Neural cell (in vitro differentiated cells): ENCODE measurements at regions not wholly inside any gene's neighbourhood (a gene's known extent, or its start where the extent isn't known, plus 50 kb on each side); places are given as distances from the start of the nearest gene placed in this dataset.
"Not testable (repeated sequence)": the region's sequence is repeated elsewhere in the genome, so short reads cannot be mapped to it uniquely, and the experiment has no call there.

Source experiments
- H2AFZ ChIP-seq: fragments of 200-600, 300-800 bp; sonication (generic), shearing (Covaris generic); 2 replicates; pipeline ENCODE4 v1.6.0; 2014; ENCODE audit warnings: low read depth, mild to moderate bottlenecking, antibody characterized with exemption, low read length, moderate library complexity
- H3F3A ChIP-seq: fragments of 200-600 bp; shearing (Covaris generic); 2 replicates; pipeline ENCODE4 v1.6.1; 2016; ENCODE audit warnings: mild to moderate bottlenecking, moderate library complexity, mixed read lengths, antibody characterized with exemption, low read length; ENCODE audit not compliant: insufficient read depth, poor library complexity, severe bottlenecking
- H3K27ac ChIP-seq: fragments of 200-600, 300-800 bp; sonication (generic), shearing (Covaris generic); 2 replicates; pipeline ENCODE4 v1.5.1; 2014; ENCODE audit warnings: mild to moderate bottlenecking, low read length, moderate library complexity
- H3K27me3 ChIP-seq: fragments of 300-800, 200-600 bp; sonication (generic), shearing (Covaris generic); 2 replicates; pipeline ENCODE4 v1.6.0; 2014; ENCODE audit warnings: mild to moderate bottlenecking, low read depth, low read length, moderate library complexity; ENCODE audit not compliant: insufficient read depth
- H3K36me3 ChIP-seq: fragments of 300-800, 200-600 bp; sonication (generic), shearing (Covaris generic); 2 replicates; pipeline ENCODE4 v1.5.1; 2014; ENCODE audit warnings: mild to moderate bottlenecking, antibody characterized with exemption, low read length, moderate library complexity; ENCODE audit not compliant: insufficient read depth
- H3K4me2 ChIP-seq: fragments of 300-800, 200-600 bp; sonication (generic), shearing (Covaris generic); 2 replicates; pipeline ENCODE4 v1.6.0; 2014; ENCODE audit warnings: mild to moderate bottlenecking, low read length
- H3K4me3 ChIP-seq: fragments of 300-800, 200-600 bp; sonication (generic), shearing (Covaris generic); 2 replicates; pipeline ENCODE4 v1.5.1; 2014; ENCODE audit warnings: mild to moderate bottlenecking, low read length, moderate library complexity
- H3K79me2 ChIP-seq: fragments of 200-600 bp; shearing (Covaris generic); replicated peaks from 2 replicates; pipeline ENCODE4 v1.6.0; 2014; ENCODE audit warnings: mild to moderate bottlenecking, low read length, moderate library complexity; ENCODE audit not compliant: insufficient read depth
- H3K9ac ChIP-seq: fragments of 300-800, 200-600 bp; sonication (generic), shearing (Covaris generic); 2 replicates; pipeline ENCODE4 v1.6.1; 2016; ENCODE audit warnings: mild to moderate bottlenecking, low read length, mixed read lengths
- H3K9me2 ChIP-seq: fragments of 200-600 bp; shearing (Covaris generic); 2 replicates; pipeline ENCODE4 v1.6.1; 2016; ENCODE audit warnings: mild to moderate bottlenecking, low read length, mixed read lengths; ENCODE audit not compliant: insufficient read depth
- H3K9me3 ChIP-seq: fragments of 200-600, 300-800 bp; sonication (generic), shearing (Covaris generic); 2 replicates; pipeline ENCODE4 v1.6.1; 2016; ENCODE audit warnings: mild to moderate bottlenecking, mixed run types, low read length, moderate library complexity, mixed read lengths
- H4K20me1 ChIP-seq: fragments of 200-600 bp; shearing (Covaris generic); 2 replicates; pipeline ENCODE4 v1.6.1; 2016; ENCODE audit warnings: mild to moderate bottlenecking, mixed run types; ENCODE audit not compliant: insufficient read depth
- CTCF ChIP-seq: fragments of 450-650 bp; IDR thresholded peaks from 2 replicates; pipeline ENCODE4 v1.5.1; 2014; ENCODE audit warnings: antibody characterized with exemption, mild to moderate bottlenecking, moderate library complexity; ENCODE audit not compliant: poor library complexity, severe bottlenecking
- EP300 ChIP-seq: fragments of 450-650 bp; conservative IDR thresholded peaks from 2 replicates; pipeline ENCODE4 v1.6.1; 2014; ENCODE audit warnings: antibody characterized with exemption, mild to moderate bottlenecking, moderate library complexity; ENCODE audit not compliant: poor library complexity, severe bottlenecking
- EZH2 ChIP-seq: fragments of 200-600, 300-800 bp; shearing (Covaris generic), sonication (generic); IDR thresholded peaks from 2 replicates; pipeline ENCODE4 v1.6.1; 2014; ENCODE audit warnings: antibody characterized with exemption, low read length, borderline replicate concordance, mild to moderate bottlenecking; ENCODE audit not compliant: insufficient read depth, poor library complexity, severe bottlenecking
- MXI1 ChIP-seq: fragments of 450-650 bp; conservative IDR thresholded peaks from 2 replicates; pipeline ENCODE4 v1.6.1; 2014; ENCODE audit warnings: antibody characterized with exemption, mild to moderate bottlenecking; ENCODE audit not compliant: poor library complexity, severe bottlenecking
- POLR2AphosphoS5 ChIP-seq: IDR thresholded peaks from 2 replicates; pipeline ENCODE4 v1.6.1; 2012
- RAD21 ChIP-seq: fragments of 450-650 bp; conservative IDR thresholded peaks from 2 replicates; pipeline ENCODE4 v1.6.1; 2014; ENCODE audit warnings: antibody characterized with exemption, mild to moderate bottlenecking, moderate library complexity
- REST ChIP-seq: IDR thresholded peaks from 2 replicates; pipeline ENCODE4 v1.6.1; 2012; ENCODE audit warnings: borderline replicate concordance
- SMC3 ChIP-seq: fragments of 450-650 bp; conservative IDR thresholded peaks from 2 replicates; pipeline ENCODE4 v1.6.1; 2014; ENCODE audit warnings: antibody characterized with exemption, mild to moderate bottlenecking, moderate library complexity; ENCODE audit not compliant: poor library complexity
- TAF1 ChIP-seq: IDR thresholded peaks from 2 replicates; pipeline ENCODE4 v1.6.1; 2012; ENCODE audit warnings: low read depth

DNA sequence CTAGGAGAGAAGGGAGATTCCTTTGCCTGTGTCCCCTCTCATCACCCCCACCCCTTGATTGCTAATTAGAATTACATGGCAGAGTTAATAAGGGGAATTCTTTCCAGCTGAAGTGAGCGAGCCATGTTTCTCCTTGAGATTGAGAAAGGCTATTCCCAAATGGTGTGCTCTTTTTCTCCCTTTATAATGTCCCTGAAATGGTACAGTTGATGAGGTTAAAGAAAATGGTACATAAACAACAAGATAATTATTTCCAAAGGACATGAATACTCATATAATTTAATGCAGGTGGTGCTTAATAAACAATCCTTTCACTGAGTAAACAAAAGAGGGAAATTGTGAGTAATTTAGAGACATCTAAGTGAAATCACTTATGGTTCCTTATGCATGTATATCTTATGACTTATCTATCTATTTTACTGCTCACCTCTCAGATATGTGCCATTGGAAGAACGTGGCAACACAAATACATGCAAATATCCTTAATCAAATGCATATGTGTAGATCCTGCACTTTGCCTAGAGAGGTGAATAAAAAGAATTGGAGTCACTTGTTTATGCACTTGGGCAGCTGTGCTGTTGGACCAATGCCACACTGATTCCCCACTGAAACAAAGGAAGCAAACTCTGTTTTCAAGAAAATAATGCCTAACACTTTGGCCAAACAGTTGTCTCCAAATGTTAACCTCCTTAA lies 106.6 kb upstream of the WDR44 start:
- Histone ChIP-seq H4K20me1 (no peaks in the 10 kb centered on the region), H3K4me3 (no peak overlapping the region), H3K9me3 (no peaks in the 10 kb centered on the region), H3K4me2 (no peak overlapping the region), H3F3A (no peaks in the 10 kb centered on the region), H3K36me3 (no peaks in the 10 kb centered on the region), H3K27me3 (no peaks in the 10 kb centered on the region), H3K27ac (no peak overlapping the region), H2AFZ (no peak overlapping the region), H3K79me2 (no peaks in the 10 kb centered on the region), H3K9me2 (no peaks in the 10 kb centered on the region), H3K9ac (no peak overlapping the region)
- TF ChIP-seq RAD21, result no peak
- no peak for TF ChIP-seq REST
- TF ChIP-seq POLR2AphosphoS5, result no peak
- no peak for TF ChIP-seq MXI1
- TF ChIP-seq EZH2, result no peak
- no peak for TF ChIP-seq EP300
- TF ChIP-seq TAF1, result no peak
- no peak for TF ChIP-seq SMC3
- no peak for TF ChIP-seq CTCF

- H3K9me3 ChIP-seq, result no peaks in the 10 kb centered on the region
- H3K4me2 ChIP-seq, result no peak overlapping the region
- H3F3A ChIP-seq, result no peaks in the 10 kb centered on the region
- no peaks in the 10 kb centered on the region for H3K36me3 ChIP-seq
- TF ChIP-seq REST (no peak), MXI1 (no peak), EP300 (no peak), RAD21 (no peak), SMC3 (no peak), TAF1 (no peak), CTCF (no peak), POLR2AphosphoS5 (no peak), EZH2 (no peak)
- H3K79me2 ChIP-seq, result no peaks in the 10 kb centered on the region
- no peaks in the 10 kb centered on the region for H3K27me3 ChIP-seq
- H3K27ac ChIP-seq, result no peak overlapping the region
- no peaks in the 10 kb centered on the region for H3K9me2 ChIP-seq
- H4K20me1 ChIP-seq, result no peaks in the 10 kb centered on the region
- H3K4me3 ChIP-seq, result no peak overlapping the region
- H3K9ac ChIP-seq, result no peak overlapping the region
- no peak overlapping the region for H2AFZ ChIP-seq
Measured at GRCh38 chrX:118239913-118240698, 105.8 kb upstream of the WDR44 start.

DNA sequence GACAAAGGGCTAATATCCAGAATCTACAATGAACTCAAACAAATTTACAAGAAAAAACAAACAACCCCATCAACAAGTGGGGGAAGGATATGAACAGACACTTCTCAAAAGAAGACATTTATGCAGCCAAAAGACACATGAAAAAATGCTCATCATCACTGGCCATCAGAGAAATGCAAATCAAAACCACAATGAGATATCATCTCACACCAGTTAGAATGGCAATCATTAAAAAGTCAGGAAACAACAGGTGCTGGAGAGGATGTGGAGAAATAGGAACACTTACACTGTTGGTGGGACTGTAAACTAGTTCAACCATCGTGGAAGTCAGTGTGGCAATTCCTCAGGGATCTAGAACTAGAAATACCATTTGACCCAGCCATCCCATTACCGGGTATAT lies 98.9 kb upstream of the WDR44 start:
- H3K27me3 ChIP-seq, H3K36me3 ChIP-seq, H3K9ac ChIP-seq, H3F3A ChIP-seq, H2AFZ ChIP-seq, H3K9me2 ChIP-seq, H3K4me3 ChIP-seq, H3K9me3 ChIP-seq, H3K79me2 ChIP-seq, H3K27ac ChIP-seq, H3K4me2 ChIP-seq, H4K20me1 ChIP-seq: not testable (repeated sequence)
